Keratinocyte (primary cell): ENCODE measurements at regions not wholly inside any gene's neighbourhood (a gene's known extent, or its start where the extent isn't known, plus 50 kb on each side); places are given as distances from the start of the nearest gene placed in this dataset.

ENCODE experiments used
- DNase-seq: peaks from one replicate; pipeline ENCODE4 v3.0.0-alpha.2; 2011; ENCODE audit warnings: low read depth, missing footprints, low spot score
- FAIRE-seq: peaks from 2 replicates; lab custom pipeline; 2011; peaks lifted over from hg19 to GRCh38; lab: Jason Lieb, UNC
- H2AFZ ChIP-seq: 2 replicates; pipeline ENCODE4 v1.6.0; 2012; ENCODE audit warnings: low read length, control low read depth, inconsistent platforms; ENCODE audit not compliant: control insufficient read depth
- H3K27ac ChIP-seq: 2 replicates; pipeline ENCODE4 v1.5.1; 2011; ENCODE audit warnings: low read length; ENCODE audit not compliant: control insufficient read depth, insufficient read depth
- H3K27me3 ChIP-seq: 3 replicates; pipeline ENCODE4 v1.6.0; 2011; ENCODE audit warnings: low read length; ENCODE audit not compliant: control insufficient read depth, insufficient read depth; ENCODE audit errors: extremely low read depth
- H3K36me3 ChIP-seq, 2 experiments: 2 replicates in 1 of 2; 3 replicates in 1 of 2; pipeline ENCODE4 v1.5.1; 2011; ENCODE audit warnings: low read length in 2 of 2, mild to moderate bottlenecking in 1 of 2; ENCODE audit not compliant: control insufficient read depth in 2 of 2, insufficient read depth in 2 of 2; ENCODE audit errors: extremely low read depth in 1 of 2
- H3K4me1 ChIP-seq: 3 replicates; pipeline ENCODE4 v1.5.1; 2011; ENCODE audit warnings: low read length; ENCODE audit not compliant: control insufficient read depth, insufficient read depth; ENCODE audit errors: extremely low read depth
- H3K4me2 ChIP-seq: 3 replicates; pipeline ENCODE4 v1.6.0; 2011; ENCODE audit warnings: low read depth, low read length; ENCODE audit not compliant: control insufficient read depth, insufficient read depth; ENCODE audit errors: extremely low read depth
- H3K4me3 ChIP-seq, 3 experiments: fragments of 200-600 bp in 1 of 3; sonication (generic) in 1 of 3; 2 replicates in 2 of 3; 3 replicates in 1 of 3; pipeline ENCODE4 v1.5.1; 2011 to 2016; ENCODE audit warnings: low read length in 3 of 3, mild to moderate bottlenecking in 3 of 3, control low read depth in 2 of 3, inconsistent platforms in 1 of 3, low read depth in 1 of 3, mixed read lengths in 1 of 3, mixed run types in 1 of 3, moderate library complexity in 1 of 3; ENCODE audit not compliant: control insufficient read depth in 2 of 3, insufficient read depth in 2 of 3; ENCODE audit errors: extremely low read depth in 1 of 3
- H3K79me2 ChIP-seq: 2 replicates; pipeline ENCODE4 v1.6.0; 2012; ENCODE audit warnings: low read length; ENCODE audit not compliant: control insufficient read depth, insufficient read depth
- H3K9ac ChIP-seq: 3 replicates; pipeline ENCODE4 v1.6.0; 2011; ENCODE audit warnings: low read length; ENCODE audit not compliant: control insufficient read depth, insufficient read depth; ENCODE audit errors: extremely low read depth
- H3K9me1 ChIP-seq: 3 replicates; pipeline ENCODE4 v1.6.0; 2011; ENCODE audit warnings: low read length; ENCODE audit not compliant: control insufficient read depth, insufficient read depth; ENCODE audit errors: extremely low read depth
- H3K9me3 ChIP-seq: 2 replicates; pipeline ENCODE4 v1.5.1; 2012; ENCODE audit warnings: low read depth, low read length; ENCODE audit not compliant: control insufficient read depth
- H4K20me1 ChIP-seq: 3 replicates; pipeline ENCODE4 v1.6.0; 2011; ENCODE audit warnings: low read length; ENCODE audit not compliant: control insufficient read depth, insufficient read depth; ENCODE audit errors: extremely low read depth
- EZH2 ChIP-seq: IDR thresholded peaks from one replicate; pipeline ENCODE4 v1.6.1; 2012; ENCODE audit warnings: inconsistent platforms, mild to moderate bottlenecking, low read length, moderate library complexity
- dilution Hi-C: fragments of 300-500 bp; cut with MboI; formaldehyde crosslinking; loops from one replicate; pipeline ENCODE4 v1.7.0; 2020; ENCODE audit warnings: low sequenced_read_pairs; ENCODE audit not compliant: extremely low pct_ligation_motif_present
- TF ChIP-seq, protein P1 (sequence below), 3 experiments: IDR thresholded peaks in 1 of 3; conservative IDR thresholded peaks in 1 of 3; optimal IDR thresholded peaks in 1 of 3; 2 replicates in 2 of 3; 3 replicates in 1 of 3; pipeline versions ENCODE3 to v1.5.1; 2011; ENCODE audit warnings: low read length in 3 of 3, mild to moderate bottlenecking in 3 of 3, moderate library complexity in 2 of 3, control low read depth in 1 of 3, inconsistent platforms in 1 of 3; ENCODE audit not compliant: insufficient read depth in 2 of 3; ENCODE audit errors: extremely low read depth in 1 of 3

- DNase-seq (no peak), FAIRE-seq (no peak)
- Histone ChIP-seq H2AFZ (no peak overlapping the region), H3K9ac (no peak overlapping the region), H3K79me2 (no peaks in the 10 kb centered on the region), H3K36me3 (no peaks in the 10 kb centered on the region), H3K9me1 (no peaks in the 10 kb centered on the region), H3K9me3 (no peaks in the 10 kb centered on the region), H3K4me1 (no peaks in the 10 kb centered on the region), H3K4me3 (no peak overlapping the region), H3K27ac (no peak overlapping the region), H4K20me1 (no peaks in the 10 kb centered on the region), H3K4me2 (no peak overlapping the region), H3K27me3 (no peaks in the 10 kb centered on the region)
- dilution Hi-C loops = no loop called here
- TF ChIP-seq, protein P1, sequence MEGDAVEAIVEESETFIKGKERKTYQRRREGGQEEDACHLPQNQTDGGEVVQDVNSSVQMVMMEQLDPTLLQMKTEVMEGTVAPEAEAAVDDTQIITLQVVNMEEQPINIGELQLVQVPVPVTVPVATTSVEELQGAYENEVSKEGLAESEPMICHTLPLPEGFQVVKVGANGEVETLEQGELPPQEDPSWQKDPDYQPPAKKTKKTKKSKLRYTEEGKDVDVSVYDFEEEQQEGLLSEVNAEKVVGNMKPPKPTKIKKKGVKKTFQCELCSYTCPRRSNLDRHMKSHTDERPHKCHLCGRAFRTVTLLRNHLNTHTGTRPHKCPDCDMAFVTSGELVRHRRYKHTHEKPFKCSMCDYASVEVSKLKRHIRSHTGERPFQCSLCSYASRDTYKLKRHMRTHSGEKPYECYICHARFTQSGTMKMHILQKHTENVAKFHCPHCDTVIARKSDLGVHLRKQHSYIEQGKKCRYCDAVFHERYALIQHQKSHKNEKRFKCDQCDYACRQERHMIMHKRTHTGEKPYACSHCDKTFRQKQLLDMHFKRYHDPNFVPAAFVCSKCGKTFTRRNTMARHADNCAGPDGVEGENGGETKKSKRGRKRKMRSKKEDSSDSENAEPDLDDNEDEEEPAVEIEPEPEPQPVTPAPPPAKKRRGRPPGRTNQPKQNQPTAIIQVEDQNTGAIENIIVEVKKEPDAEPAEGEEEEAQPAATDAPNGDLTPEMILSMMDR (optimal IDR thresholded peaks at IDR 0.05 in 1 of 3, IDR thresholded peaks at IDR 0.05 in 1 of 3, conservative IDR thresholded peaks at IDR 0.05 in 1 of 3; ENCODE audit: extremely low read depth in 1 of 3, insufficient read depth in 2 of 3, low read length in 3 of 3) = no peak
- TF ChIP-seq EZH2 = no peak
Observed at GRCh38 chr5:29992248-29992647, 1201.2 kb upstream of the CDH6 start.

DNA sequence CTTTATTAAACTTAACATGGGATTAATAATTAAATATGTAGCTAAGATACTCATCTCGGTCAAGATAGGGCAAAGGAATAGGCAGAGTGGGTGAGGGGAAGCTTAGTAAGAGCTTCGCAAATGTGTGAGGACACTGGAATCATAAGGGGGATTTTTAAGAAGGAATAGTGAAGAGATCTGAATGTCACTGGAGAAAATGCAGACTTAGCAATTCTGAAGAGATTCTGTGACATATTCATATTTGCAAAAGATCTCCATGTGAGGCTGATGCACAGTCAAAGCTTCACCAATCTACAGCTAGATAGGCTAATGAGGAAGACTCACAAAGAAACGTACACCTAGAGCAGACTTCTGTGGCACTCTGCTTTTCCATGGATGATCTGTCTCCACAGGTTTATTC, 1202.8 kb upstream of the CDH6 start:
- DNase-seq = no peak
- Histone ChIP-seq H2AFZ (no peak overlapping the region), H3K36me3 (no peaks in the 10 kb centered on the region), H3K9ac (no peak overlapping the region), H3K4me3 (no peak overlapping the region), H3K4me1 (no peaks in the 10 kb centered on the region), H3K9me1 (no peaks in the 10 kb centered on the region), H4K20me1 (no peaks in the 10 kb centered on the region), H3K27me3 (no peaks in the 10 kb centered on the region), H3K4me2 (no peak overlapping the region), H3K27ac (no peak overlapping the region), H3K79me2 (no peaks in the 10 kb centered on the region), H3K9me3 (no peaks in the 10 kb centered on the region)
- dilution Hi-C loops = no loop called here
- no peak for FAIRE-seq
- no peak for TF ChIP-seq EZH2
- TF ChIP-seq, protein P1 (optimal IDR thresholded peaks at IDR 0.05 in 1 of 3, IDR thresholded peaks at IDR 0.05 in 1 of 3, conservative IDR thresholded peaks at IDR 0.05 in 1 of 3; ENCODE audit: extremely low read depth in 1 of 3, insufficient read depth in 2 of 3, low read length in 3 of 3) = no peak
